Dedifferentiated amniotic fluid mesenchymal stem cell (primary cell): ENCODE measurements at regions not wholly inside any gene's neighbourhood (a gene's known extent, or its start where the extent isn't known, plus 50 kb on each side); places are given as distances from the start of the nearest gene placed in this dataset.

Experiments
- DNase-seq: peaks from one replicate; pipeline ENCODE4 v3.0.0-alpha.2; 2016; ENCODE audit errors: extremely low spot score

DNA sequence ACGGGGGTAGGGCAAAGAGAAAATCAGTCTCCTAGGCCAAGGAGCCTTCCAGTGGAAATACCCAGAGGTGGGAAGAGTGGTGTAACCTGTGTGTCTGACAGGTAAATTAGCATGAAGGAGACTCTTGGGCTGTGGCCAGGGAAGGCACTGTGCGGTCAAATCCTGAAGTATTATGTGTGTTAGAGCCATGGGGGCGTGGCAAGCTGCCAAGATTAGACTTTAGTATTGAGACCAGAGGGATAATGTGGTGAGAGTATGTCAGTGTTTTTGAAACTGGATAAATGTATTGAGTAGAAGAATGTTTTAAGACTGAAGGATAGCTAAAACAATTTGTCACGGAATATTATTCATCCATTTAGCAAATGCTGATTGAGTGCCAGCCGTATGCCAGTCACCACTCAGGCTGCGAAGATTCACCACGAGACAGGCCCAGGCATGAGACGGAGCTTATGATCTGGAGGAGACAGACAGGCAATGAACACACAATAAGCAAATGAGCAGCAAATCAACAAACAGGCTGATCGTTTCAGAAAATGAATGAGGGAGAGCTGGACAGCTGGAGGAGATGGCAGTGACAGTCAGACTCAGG lies 445.9 kb downstream of the MCTP2 start:
- no peak for DNase-seq

DNA sequence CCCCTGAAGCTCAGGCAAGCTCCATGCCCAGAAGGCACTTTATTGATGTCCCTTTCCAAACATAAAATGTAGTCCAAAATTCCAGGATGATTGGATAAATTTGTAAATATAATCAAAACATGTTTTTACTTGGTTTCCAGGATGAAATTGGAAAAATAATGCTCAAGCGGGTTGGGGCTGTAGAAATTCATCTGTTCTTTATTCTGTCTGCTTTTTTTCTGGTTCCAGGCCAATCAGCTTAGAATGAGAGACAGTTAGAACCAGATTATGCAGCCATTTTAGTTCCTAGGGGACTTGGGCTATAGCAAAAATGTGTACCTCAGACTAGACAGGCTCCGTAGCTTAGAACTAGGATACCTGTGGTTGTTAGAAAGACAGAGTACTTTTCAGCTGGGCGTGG lies 450.8 kb downstream of the MCTP2 start:
- no peak for DNase-seq

DNA sequence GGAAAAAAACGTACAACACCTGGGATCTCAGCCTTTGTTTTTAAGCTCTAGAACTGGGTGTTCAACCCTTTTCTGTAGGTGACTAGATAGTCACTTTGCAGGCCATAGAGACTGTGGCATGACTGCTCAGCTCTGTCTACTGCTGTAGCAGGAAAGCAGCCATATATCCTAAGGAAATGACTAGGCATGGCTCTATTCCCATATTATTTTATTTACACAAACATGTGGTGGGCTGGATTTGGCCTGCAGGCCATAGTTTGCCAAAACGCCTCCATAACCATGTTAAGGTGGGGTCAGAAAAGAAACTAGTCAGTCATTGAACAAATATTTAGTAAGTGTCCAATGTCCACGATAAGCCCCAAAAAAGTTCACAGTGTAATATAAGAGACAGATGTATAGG lies 452.5 kb downstream of the MCTP2 start:
- no peak for DNase-seq

DNA sequence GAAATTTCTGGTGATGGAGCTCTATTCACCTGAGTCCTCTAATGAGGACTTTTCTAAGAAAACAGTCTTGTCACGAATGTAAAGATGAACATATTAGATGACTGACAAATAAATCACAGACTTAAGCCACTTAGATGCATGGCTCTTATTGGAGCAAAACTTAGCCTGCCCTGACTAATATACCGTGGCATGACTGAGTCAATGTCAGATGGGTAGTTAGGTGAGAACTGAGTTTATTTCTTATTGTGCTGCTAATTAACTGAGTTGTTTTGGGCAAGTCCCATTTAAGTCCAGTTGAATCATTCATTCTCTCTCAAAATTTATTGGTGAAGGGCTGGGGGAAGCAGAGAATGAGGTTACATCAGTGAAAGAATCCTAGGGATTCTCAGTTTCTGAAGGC lies 459.8 kb downstream of the MCTP2 start:
- no peak for DNase-seq

DNA sequence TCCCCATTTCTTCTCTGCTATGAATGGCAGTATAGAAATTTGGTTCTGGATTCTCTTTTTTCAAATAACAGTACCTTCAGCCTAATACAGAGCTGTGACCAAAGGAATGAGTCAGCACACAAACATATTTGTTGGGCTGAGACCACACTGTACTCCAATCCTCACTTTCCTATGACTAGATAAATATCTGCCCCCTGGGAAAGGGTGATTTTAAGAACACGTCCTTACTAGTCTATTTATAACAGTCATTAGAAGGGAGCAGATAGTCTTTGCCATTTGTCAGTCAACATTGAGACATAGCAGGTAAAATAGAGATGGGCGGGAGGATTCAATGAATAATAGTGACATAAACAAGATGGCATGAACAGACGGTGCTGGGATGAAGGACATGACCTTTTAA lies 461.3 kb downstream of the MCTP2 start:
- no peak for DNase-seq

DNA sequence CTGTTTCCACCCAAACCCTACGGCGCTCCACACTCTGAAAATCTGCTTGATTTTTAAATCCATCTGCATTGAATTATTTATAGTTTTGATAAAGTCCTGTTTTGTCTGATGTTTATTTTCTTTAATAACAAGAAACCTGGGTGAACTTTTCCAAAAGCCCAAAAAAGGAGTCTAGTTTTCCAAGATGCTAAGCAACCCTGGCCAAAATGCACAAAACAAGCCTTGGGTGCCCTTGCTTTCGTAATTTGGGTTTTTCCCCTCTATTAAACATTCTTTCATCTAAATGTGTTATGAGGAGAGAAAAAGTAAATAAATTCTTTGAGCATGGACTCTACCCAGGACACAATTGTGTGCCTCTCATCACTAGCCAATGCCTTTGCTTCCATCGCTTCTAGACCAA lies 468.9 kb downstream of the MCTP2 start:
- DNase-seq = no peak

DNA sequence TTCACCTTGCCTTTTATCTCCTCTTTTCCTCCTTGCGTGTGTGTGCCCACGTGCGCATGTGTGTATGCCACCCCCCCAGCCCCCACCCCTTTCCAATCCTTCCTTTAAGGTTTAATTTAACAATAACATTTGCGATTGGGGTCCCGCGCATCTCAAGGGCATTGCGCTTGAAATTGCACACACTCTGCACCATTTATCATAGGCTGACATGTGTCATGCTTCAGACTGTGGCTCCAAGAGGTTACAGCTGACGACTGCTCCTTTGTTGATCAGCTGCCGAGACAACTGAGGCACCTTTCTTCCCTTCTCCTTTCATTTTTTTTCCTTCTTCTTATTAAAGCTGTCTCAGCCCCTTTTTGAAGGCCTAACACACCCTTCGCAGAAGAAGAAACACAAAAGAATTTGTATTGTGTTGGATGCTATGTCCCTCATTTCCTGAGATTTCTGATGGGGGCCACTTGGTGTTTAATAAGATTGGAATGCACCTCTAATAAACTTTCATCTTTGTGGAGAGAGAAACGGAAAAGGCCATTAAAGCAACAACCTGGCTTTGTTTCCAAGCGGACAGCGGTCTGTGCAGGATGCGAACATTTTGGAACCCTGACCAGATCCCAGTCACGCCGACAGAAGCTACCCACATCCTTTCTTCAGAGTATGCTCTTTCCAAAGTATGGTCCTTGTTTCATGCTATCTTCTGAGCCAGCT lies 470.1 kb downstream of the MCTP2 start:
- DNase-seq = no peak

DNA sequence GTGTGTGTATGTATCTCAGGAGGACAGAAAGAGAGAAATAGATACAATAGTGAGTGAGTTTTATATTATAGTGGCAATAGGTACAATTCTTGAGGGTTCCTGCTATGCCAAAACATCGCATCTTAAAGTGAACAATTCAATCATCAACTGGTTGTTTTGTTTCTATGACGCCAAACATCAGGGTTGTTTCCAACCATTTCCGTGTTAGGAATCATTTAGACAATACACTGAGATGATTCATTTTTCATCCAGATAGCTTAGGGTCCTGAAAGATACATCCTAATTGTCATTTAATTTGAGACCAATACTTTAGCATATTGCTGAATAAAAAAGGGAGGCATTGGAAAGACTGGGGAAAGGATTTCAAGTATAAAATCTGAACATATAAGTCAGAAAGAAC lies 472.2 kb downstream of the MCTP2 start:
- DNase-seq = no peak

DNA sequence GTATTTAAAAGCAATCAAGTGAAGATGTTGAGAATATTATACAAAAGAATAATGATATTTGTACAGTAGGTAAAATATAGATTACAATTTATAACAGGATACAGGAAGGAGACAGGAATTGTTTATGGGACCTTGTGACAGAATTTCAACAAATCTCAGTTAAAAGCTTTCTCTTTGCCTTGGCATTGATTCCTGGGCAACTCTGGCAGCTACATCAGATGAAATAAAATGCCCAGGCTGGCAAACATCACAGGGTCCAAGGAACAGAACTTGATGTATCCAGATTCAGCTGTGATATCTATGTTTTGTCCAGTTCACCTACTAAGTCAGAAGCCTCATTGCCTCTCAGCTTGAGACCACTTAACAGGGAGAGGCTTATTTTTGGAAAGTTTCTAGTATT lies 473.1 kb downstream of the MCTP2 start:
- no peak for DNase-seq

DNA sequence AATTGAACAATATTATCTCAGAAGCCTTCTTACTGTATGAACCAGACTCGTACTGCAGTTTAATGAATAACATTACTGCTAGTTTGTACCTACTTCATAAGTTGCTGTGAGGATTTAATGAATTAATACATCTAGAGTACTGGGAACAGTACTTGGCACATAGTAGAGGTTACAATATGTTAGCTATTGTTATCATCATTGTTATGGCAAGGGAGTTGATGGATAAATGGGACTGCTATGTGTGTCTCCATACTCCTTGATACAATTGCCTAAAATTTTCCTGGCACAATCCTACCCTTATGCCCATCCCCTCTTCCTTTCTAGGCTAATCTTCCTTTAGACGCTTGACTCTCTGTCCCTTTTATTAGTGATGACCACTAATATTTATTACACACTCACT lies 473.6 kb downstream of the MCTP2 start:
- DNase-seq = no peak

DNA sequence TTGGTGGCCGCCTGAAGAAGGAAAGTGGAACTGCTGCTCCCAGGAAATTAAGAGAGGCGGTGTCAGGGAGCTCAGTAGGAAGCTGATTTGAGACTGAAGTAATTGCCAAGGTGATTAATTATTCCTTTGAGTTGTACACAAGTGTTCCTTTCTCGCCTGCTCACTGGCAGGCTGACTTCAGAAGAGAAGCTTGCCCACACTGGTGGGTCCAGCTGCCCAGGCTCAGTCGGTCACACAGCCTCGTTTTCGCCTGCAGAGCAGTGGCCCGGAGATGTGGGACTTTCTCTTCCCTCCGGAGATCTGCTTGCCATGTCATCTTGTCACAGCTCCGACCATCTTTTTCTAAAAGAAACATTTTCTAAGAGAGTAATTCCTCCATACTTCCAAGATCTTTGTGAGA lies 478.0 kb downstream of the MCTP2 start:
- no peak for DNase-seq

DNA sequence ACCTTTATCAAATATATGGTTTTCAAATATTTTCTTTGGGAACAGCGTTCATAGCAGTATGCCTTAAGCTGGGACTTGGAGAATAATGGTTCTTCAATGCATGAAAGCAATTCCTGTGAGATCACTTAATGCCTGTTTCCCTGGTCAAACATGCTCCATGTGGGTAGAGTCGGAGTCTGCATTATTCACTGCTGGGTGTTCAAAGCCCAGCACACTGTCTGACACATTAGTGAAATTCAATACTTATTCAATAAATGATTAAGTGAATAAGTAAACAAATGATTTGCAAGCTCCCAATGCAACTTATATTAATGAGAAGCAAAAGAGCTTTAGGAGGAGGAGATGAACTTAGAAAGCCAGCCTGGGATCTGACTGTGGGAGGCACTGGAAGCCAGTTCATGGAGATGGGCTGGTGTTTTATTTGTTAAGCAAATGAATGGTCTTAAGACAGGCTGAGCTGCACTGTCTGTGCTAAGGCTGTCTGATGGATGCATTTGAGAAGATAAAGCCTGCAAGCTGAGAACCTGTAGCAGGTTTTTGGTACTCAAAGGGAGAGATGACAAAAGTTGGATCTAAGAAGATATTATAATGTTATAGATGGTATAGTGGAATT lies 490.8 kb downstream of the MCTP2 start:
- DNase-seq = no peak

DNA sequence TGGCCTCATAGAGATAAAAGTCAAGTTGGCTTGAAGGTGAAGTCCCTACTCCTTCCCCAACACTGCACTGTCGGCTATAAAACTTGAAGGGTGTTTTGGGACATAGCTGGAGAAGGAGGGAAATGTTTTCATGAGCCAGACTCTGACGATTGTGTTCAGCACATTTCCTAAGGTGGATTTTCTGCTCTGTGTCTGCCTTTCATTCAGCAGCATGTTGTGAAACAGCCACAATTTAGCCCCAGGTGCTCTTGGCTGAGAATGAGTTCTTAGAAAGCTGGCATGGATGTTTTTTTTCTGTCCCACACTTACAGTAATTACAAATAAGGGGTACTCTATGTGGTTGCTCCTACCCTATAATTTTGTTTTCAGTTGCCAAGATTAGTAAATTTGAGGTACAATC lies 492.4 kb downstream of the MCTP2 start:
- no peak for DNase-seq

DNA sequence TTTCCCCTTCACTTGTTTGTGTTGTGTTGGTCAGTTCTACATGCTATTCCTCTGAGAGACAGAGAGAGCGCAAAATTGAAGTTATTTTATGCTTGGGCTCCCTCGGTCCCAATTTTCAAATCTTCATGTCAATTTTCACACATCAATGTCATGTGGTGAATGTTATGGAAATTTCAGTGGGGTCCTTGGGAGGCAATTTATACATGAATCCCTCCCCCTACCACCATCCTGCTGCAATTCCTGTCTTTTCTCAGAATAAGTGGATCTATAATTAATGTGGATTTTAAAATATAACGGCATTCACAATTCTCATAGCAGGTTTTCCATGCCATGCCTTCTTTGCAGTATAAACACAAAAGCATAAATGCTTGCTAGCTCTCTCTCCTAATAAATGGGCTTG lies 499.9 kb downstream of the MCTP2 start:
- DNase-seq = no peak

DNA sequence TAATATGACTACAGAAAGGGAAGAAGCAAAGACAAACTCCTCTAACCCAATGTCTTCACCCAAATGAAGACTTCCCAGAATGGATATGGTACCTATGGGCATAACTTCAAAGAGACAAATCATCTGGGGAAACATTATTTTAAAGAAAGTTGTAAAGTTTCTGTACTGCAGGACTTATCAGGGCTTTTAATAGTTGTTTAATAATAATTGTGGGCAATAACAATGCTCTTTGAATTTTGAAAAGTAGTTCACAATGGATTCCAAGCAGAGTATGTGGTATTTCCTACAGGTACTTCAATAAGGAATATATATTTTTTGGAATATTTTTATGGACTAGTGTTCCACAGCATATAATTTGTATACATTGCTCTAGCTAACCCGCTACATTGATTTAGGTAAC lies 503.1 kb downstream of the MCTP2 start:
- no peak for DNase-seq

DNA sequence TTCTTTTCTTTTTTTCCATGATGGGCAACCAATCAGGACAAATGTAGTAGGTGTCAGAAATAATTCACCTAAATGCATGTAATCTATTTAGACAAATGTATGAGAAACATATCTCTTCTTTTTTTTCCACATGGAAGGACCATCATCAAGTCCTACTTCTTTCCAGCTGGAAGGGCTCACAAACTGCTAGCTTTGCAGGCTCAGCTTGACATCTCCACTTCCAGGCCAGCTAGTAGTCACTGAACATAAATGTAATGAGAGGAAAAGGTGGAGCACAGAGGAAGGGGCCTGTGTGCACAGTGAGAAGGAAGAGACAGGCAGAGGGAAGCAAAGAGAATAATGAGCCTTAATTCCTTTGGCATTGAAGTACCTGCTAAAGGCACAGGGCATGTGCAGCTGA lies 504.9 kb downstream of the MCTP2 start:
- DNase-seq = no peak

DNA sequence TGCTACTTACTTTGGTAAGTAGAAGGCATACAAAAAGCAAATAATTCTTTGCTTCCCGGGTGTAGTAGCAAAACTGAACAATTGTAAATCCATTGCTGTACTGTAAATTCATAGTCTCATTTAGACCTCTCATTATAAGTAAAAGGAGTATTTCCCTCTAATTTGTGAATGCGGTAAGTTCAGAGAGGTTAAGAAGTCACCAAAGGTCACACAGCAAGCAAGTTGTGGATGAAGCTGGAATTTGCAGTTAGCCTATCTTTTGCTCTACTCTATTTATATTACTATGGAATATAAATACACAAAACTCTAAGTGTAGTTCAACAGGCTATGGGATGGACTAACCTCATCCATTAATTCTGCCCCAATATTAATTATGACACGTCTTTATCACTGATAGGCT lies 508.3 kb downstream of the MCTP2 start:
- DNase-seq = no peak

DNA sequence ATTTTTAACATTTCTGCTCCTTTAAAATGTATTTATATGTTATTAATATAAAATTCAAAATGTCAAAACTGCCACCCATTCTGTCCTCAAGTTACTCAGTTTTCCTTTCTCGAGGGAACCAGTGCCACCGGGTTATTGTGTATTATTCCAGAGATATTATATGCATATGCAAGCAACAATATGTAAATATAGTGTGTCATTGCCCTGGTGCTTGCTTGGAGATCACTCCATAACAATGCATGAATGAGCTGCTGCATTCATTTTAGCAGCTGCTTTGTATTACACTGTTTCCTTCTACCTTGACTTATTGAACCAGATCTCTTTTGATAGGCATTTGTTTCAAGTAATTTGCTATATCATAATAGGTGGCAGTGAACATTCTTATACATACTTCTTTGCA lies 509.1 kb downstream of the MCTP2 start:
- DNase-seq = no peak

DNA sequence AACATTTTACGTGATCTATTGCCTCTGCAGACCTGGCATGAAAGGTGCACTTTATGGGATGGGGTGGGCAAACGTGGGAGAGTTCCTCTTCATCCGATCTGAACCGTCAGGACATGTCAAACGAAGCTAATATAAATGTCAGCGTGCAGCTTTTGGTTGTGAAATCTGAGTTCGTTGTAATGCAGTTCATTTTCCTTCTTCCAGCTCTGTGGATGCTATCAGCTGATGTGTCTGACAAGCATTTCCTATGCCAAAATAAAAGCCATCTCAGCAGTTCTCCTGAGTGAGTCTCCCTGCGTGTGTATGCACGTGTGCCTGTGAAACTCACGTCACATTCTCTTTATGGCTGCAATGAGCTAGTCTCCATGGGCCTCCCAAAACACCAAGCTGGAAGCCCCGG lies 512.3 kb downstream of the MCTP2 start:
- DNase-seq = no peak

DNA sequence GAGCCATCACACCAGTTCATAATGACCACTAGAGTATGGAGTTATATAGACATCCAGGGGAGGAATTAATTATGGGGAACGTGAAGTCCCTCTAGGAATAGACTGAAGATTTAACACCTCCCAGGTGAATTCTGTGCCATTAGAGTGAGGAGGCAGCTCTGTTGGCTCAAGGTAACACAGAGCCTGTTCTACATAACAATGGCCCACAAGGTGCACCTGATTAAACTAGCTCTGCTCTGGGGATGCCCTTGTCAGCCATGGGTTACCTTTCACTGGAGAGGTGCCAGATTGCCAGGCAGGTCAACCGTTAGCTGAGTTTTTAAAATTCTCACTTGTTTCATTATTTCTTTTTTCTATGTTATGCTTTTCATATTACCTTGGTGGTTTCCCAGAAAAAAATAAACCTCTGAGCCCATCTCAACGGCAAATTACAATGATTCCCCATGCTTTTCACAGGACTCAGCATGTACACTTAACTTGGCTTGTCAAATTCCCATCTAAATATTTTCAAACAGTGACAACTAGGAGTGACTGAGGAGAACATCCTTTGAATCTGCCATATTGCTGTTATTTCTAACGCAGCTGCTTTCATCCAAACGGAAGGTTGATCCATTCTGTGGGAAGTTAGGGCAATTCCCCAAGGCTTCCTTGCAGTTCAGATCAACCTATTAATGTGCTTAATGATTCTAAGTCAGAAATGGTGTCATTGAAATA lies 512.9 kb downstream of the MCTP2 start:
- DNase-seq = no peak

DNA sequence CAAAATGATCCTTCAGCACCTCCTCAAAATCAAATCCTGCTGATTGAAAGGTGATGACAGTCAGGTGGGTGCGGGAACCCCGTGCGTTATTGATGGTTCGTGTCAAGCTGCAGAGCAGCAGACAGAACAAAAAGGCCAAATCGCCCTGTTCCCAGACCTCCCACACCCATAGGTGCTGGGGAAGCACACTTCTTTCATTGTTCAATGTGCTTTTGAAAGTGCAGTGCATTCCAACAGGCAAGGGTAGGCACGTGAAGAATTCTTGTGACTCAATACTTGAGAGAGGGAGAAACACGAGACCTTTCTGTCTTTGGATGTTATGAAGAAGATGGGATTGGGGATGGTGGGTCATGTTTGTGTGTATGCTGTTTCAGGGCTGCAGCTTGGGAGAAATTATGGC lies 514.0 kb downstream of the MCTP2 start:
- DNase-seq = no peak

DNA sequence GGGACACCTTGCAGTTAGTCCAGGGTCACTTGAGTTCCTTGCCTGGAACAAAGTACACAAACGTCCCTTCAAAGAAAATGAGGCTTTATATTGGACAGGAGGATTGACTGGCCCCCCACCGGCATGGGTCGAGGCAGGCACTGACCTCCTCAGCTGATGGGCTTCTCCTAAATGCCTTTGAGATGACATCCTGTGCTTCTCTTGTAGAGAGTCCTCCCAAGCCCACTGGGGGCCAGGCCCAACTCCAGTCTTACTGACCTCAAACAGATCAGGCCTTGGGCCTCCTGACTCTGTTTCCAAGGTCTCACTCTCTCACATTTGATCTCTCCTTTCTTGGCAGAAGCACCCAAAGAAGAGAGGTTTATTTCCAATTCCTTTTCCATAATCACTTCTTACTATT lies 516.1 kb downstream of the MCTP2 start:
- no peak for DNase-seq
